IgD-negative memory B cell (primary cell): ENCODE measurements at regions not wholly inside any gene's neighbourhood (a gene's known extent, or its start where the extent isn't known, plus 50 kb on each side); places are given as distances from the start of the nearest gene placed in this dataset.

Experiments
- H3K27ac Mint-ChIP-seq, 3 donors: one replicate each; pipeline ENCODE4 v1.8.0; 2020 to 2022; ENCODE audit warnings: mild to moderate bottlenecking in 3 of 3, mixed read lengths in 3 of 3, moderate library complexity in 1 of 3
- H3K27me3 Mint-ChIP-seq: one replicate; pipeline ENCODE4 v1.8.0; 2021; ENCODE audit warnings: mixed read lengths
- H3K36me3 Mint-ChIP-seq: one replicate; pipeline ENCODE4 v1.8.0; 2020; ENCODE audit warnings: mild to moderate bottlenecking, mixed read lengths
- H3K4me1 Mint-ChIP-seq, 3 donors: one replicate each; pipeline ENCODE4 v1.8.0; 2020 to 2022; ENCODE audit warnings: mixed read lengths in 3 of 3, mild to moderate bottlenecking in 1 of 3
- H3K4me3 Mint-ChIP-seq, 4 donors: one replicate each; pipeline ENCODE4 v1.8.0; 2020 to 2022; ENCODE audit warnings: mild to moderate bottlenecking in 4 of 4, mixed read lengths in 4 of 4, moderate library complexity in 3 of 4
- H3K9me3 Mint-ChIP-seq, 3 donors: one replicate each; pipeline ENCODE4 v1.8.0; 2020 to 2021; ENCODE audit warnings: mixed read lengths in 3 of 3, mild to moderate bottlenecking in 1 of 3

GRCh38 chr1:29500651-29501050, 264.3 kb downstream of the PTPRU start:
- no peak overlapping the region for H3K27ac Mint-ChIP-seq
- H3K4me1 Mint-ChIP-seq: no peaks in the 10 kb centered on the region
- no peak overlapping the region for H3K4me3 Mint-ChIP-seq
- H3K27me3 Mint-ChIP-seq: peaks cover 11% of the 10 kb centered on the region
- no peaks in the 10 kb centered on the region for H3K36me3 Mint-ChIP-seq
- peaks cover 0 to 9% (median 0%) of the 10 kb centered on the region in 3 donors for H3K9me3 Mint-ChIP-seq

- Mint-ChIP-seq H3K9me3 (peaks cover 0 to 13% (median 0%) of the 10 kb centered on the region in 3 donors), H3K36me3 (no peaks in the 10 kb centered on the region), H3K27me3 (peaks cover 11% of the 10 kb centered on the region), H3K4me1 (no peaks in the 10 kb centered on the region), H3K4me3 (no peak overlapping the region), H3K27ac (no peak overlapping the region)
Measured at GRCh38 chr1:29500041-29500440, 263.7 kb downstream of the PTPRU start.

- H3K4me3 Mint-ChIP-seq: peak overlapping the region in 1 of 4 donors; percentile 52
- H3K36me3 Mint-ChIP-seq: no peaks in the 10 kb centered on the region
- H3K27me3 Mint-ChIP-seq: peaks cover 11% of the 10 kb centered on the region
- H3K4me1 Mint-ChIP-seq: no peaks in the 10 kb centered on the region
- H3K9me3 Mint-ChIP-seq: peaks cover 0 to 21% (median 2%) of the 10 kb centered on the region in 3 donors
- H3K27ac Mint-ChIP-seq: peak overlapping the region in 1 of 3 donors; percentile 63
Measured at GRCh38 chr1:29499104-29499650, 262.9 kb downstream of the PTPRU start.

GRCh38 chr1:29498126-29499103, 262.1 kb downstream of the PTPRU start:
- peak overlapping the region in 1 of 3 donors; percentile 63 for H3K27ac Mint-ChIP-seq
- H3K9me3 Mint-ChIP-seq: peaks cover 0 to 29% (median 2%) of the 10 kb centered on the region in 3 donors
- H3K4me1 Mint-ChIP-seq: no peaks in the 10 kb centered on the region
- H3K27me3 Mint-ChIP-seq: peaks cover 11% of the 10 kb centered on the region
- no peaks in the 10 kb centered on the region for H3K36me3 Mint-ChIP-seq
- no peak overlapping the region for H3K4me3 Mint-ChIP-seq

- Mint-ChIP-seq H3K4me1 (no peaks in the 10 kb centered on the region), H3K9me3 (peaks cover 0 to 31% (median 2%) of the 10 kb centered on the region in 3 donors), H3K36me3 (no peaks in the 10 kb centered on the region), H3K27ac (no peak overlapping the region), H3K27me3 (peaks cover 11% of the 10 kb centered on the region), H3K4me3 (no peak overlapping the region)
Measured at GRCh38 chr1:29497395-29498125, 261.2 kb downstream of the PTPRU start.

GRCh38 chr1:29496701-29497100, 260.4 kb downstream of the PTPRU start:
- Mint-ChIP-seq H3K4me1 (no peaks in the 10 kb centered on the region), H3K9me3 (peaks cover 0 to 31% (median 2%) of the 10 kb centered on the region in 3 donors), H3K27me3 (peaks cover 11% of the 10 kb centered on the region), H3K36me3 (no peaks in the 10 kb centered on the region), H3K4me3 (peak overlapping the region in 1 of 4 donors; percentile 28), H3K27ac (no peak overlapping the region)

- Mint-ChIP-seq H3K4me1 (no peaks in the 10 kb centered on the region), H3K27me3 (peaks cover 6% of the 10 kb centered on the region), H3K27ac (no peak overlapping the region), H3K36me3 (peaks cover 1% of the 10 kb centered on the region), H3K9me3 (peaks cover 0 to 21% (median 2%) of the 10 kb centered on the region in 3 donors), H3K4me3 (no peak overlapping the region)
Measured at GRCh38 chr1:29490204-29490934, 254.0 kb downstream of the PTPRU start.

GRCh38 chr1:29489471-29489870, 253.1 kb downstream of the PTPRU start:
- H3K4me1 Mint-ChIP-seq: no peaks in the 10 kb centered on the region
- peaks cover 0 to 13% (median 0%) of the 10 kb centered on the region in 3 donors for H3K9me3 Mint-ChIP-seq
- no peak overlapping the region for H3K27ac Mint-ChIP-seq
- peaks cover 6% of the 10 kb centered on the region for H3K27me3 Mint-ChIP-seq
- H3K4me3 Mint-ChIP-seq: no peak overlapping the region
- peaks cover 1% of the 10 kb centered on the region for H3K36me3 Mint-ChIP-seq

- Mint-ChIP-seq H3K4me1 (no peaks in the 10 kb centered on the region), H3K4me3 (no peak overlapping the region), H3K27me3 (peaks cover 6% of the 10 kb centered on the region), H3K36me3 (peaks cover 1% of the 10 kb centered on the region), H3K27ac (no peak overlapping the region), H3K9me3 (peaks cover 0 to 6% (median 0%) of the 10 kb centered on the region in 3 donors)
Measured at GRCh38 chr1:29488794-29489311, 252.5 kb downstream of the PTPRU start.

- no peaks in the 10 kb centered on the region for H3K4me1 Mint-ChIP-seq
- H3K27me3 Mint-ChIP-seq: peaks cover 6% of the 10 kb centered on the region
- H3K36me3 Mint-ChIP-seq: peaks cover 1% of the 10 kb centered on the region
- H3K27ac Mint-ChIP-seq: no peak overlapping the region
- no peak overlapping the region for H3K4me3 Mint-ChIP-seq
- peaks cover 0 to under 1% (median 0%) of the 10 kb centered on the region in 3 donors for H3K9me3 Mint-ChIP-seq
Measured at GRCh38 chr1:29488086-29488793, 251.9 kb downstream of the PTPRU start.

GRCh38 chr1:29487291-29487690, 251.0 kb downstream of the PTPRU start:
- no peaks in the 10 kb centered on the region for H3K9me3 Mint-ChIP-seq
- H3K36me3 Mint-ChIP-seq: peaks cover 1% of the 10 kb centered on the region
- H3K4me3 Mint-ChIP-seq: no peak overlapping the region
- H3K4me1 Mint-ChIP-seq: no peaks in the 10 kb centered on the region
- H3K27ac Mint-ChIP-seq: no peak overlapping the region
- H3K27me3 Mint-ChIP-seq: peaks cover 6% of the 10 kb centered on the region

- Mint-ChIP-seq H3K36me3 (peaks cover 1% of the 10 kb centered on the region), H3K4me1 (no peaks in the 10 kb centered on the region), H3K9me3 (no peaks in the 10 kb centered on the region), H3K27ac (peak overlapping the region in 1 of 3 donors; percentile 28), H3K4me3 (no peak overlapping the region), H3K27me3 (peaks cover 4% of the 10 kb centered on the region)
Measured at GRCh38 chr1:29485096-29485925, 249.0 kb downstream of the PTPRU start.

GRCh38 chr1:29482991-29483390, 246.7 kb downstream of the PTPRU start:
- no peaks in the 10 kb centered on the region for H3K9me3 Mint-ChIP-seq
- no peaks in the 10 kb centered on the region for H3K4me1 Mint-ChIP-seq
- no peak overlapping the region for H3K4me3 Mint-ChIP-seq
- no peak overlapping the region for H3K27ac Mint-ChIP-seq
- no peaks in the 10 kb centered on the region for H3K36me3 Mint-ChIP-seq
- H3K27me3 Mint-ChIP-seq: peaks cover 8% of the 10 kb centered on the region
